ENCODE measurements at regions not wholly inside any gene's neighbourhood (a gene's known extent, or its start where the extent isn't known, plus 50 kb on each side); places are given as distances from the start of the nearest gene placed in this dataset.

GRCh38 chr9:85278769-85279168 is 463.0 kb downstream of the AGTPBP1 start:
- Histone ChIP-seq H3K27ac (no peak overlapping the region), H3K9me3 (no peaks in the 10 kb centered on the region), H3K36me3 (no peaks in the 10 kb centered on the region), H3K27me3 (no peaks in the 10 kb centered on the region), H3K4me3 (no peak overlapping the region), H3K4me1 (no peaks in the 10 kb centered on the region)
- 70 to 90% (median 71%) methylated on average over 4 of the region's 4 CpGs for WGBS, 5 donors
- intact Hi-C loops (cut with DNase I; ENCODE audit: low total_unique reads), result no loop called here
- no peak for DNase-seq
- TF ChIP-seq EP300 (IDR thresholded peaks at IDR 0.05) (no peak), POLR2A (IDR thresholded peaks at IDR 0.05) (no peak), CTCF (IDR thresholded peaks at IDR 0.05) (no peak), POLR2AphosphoS5 (IDR thresholded peaks at IDR 0.05) (no peak)

GRCh38 chr9:85276741-85277140 is 465.0 kb downstream of the AGTPBP1 start:
- no peaks in the 10 kb centered on the region for H3K36me3 ChIP-seq
- H3K4me3 ChIP-seq, result no peak overlapping the region
- TF ChIP-seq POLR2A (IDR thresholded peaks at IDR 0.05) (no peak), CTCF (IDR thresholded peaks at IDR 0.05) (no peak), POLR2AphosphoS5 (IDR thresholded peaks at IDR 0.05) (no peak), EP300 (IDR thresholded peaks at IDR 0.05) (no peak)
- no peaks in the 10 kb centered on the region for H3K9me3 ChIP-seq
- no peaks in the 10 kb centered on the region for H3K4me1 ChIP-seq
- no peaks in the 10 kb centered on the region for H3K27me3 ChIP-seq
- WGBS, 5 donors, result 43 to 56% (median 56%) methylated on average over 4 of the region's 4 CpGs
- no peak overlapping the region for H3K27ac ChIP-seq
- intact Hi-C loops (cut with DNase I; ENCODE audit: low total_unique reads), result no loop called here
- no peak for DNase-seq

GRCh38 chr9:85269811-85270210 is 471.9 kb downstream of the AGTPBP1 start:
- H3K27ac ChIP-seq, result no peak overlapping the region
- DNase-seq, result no peak
- H3K27me3 ChIP-seq, result no peaks in the 10 kb centered on the region
- 81 to 85% (median 83%) methylated on average over 7 of the region's 7 CpGs for WGBS, 5 donors
- no peaks in the 10 kb centered on the region for H3K36me3 ChIP-seq
- intact Hi-C loops (cut with DNase I; ENCODE audit: low total_unique reads), result no loop called here
- H3K4me3 ChIP-seq, result no peak overlapping the region
- no peaks in the 10 kb centered on the region for H3K4me1 ChIP-seq
- no peaks in the 10 kb centered on the region for H3K9me3 ChIP-seq
- TF ChIP-seq POLR2A (IDR thresholded peaks at IDR 0.05), result no peak
- no peak for TF ChIP-seq EP300 (IDR thresholded peaks at IDR 0.05)
- TF ChIP-seq POLR2AphosphoS5 (IDR thresholded peaks at IDR 0.05), result no peak
- TF ChIP-seq CTCF (IDR thresholded peaks at IDR 0.05), result no peak

- DNase-seq, result peak in 1 of 2 donors; percentile 15
- intact Hi-C loops (cut with DNase I; ENCODE audit: low total_unique reads), result no loop called here
- Histone ChIP-seq H3K4me1 (no peaks in the 10 kb centered on the region), H3K27ac (no peak overlapping the region), H3K27me3 (no peaks in the 10 kb centered on the region), H3K36me3 (no peaks in the 10 kb centered on the region), H3K4me3 (no peak overlapping the region), H3K9me3 (no peaks in the 10 kb centered on the region)
- TF ChIP-seq CTCF (IDR thresholded peaks at IDR 0.05) (no peak), POLR2A (IDR thresholded peaks at IDR 0.05) (no peak), EP300 (IDR thresholded peaks at IDR 0.05) (no peak), POLR2AphosphoS5 (IDR thresholded peaks at IDR 0.05) (no peak)
- WGBS, 5 donors, result 29 to 63% (median 49%) methylated on average over 1 of the region's 1 CpG
Observed at GRCh38 chr9:85268131-85268530, 473.6 kb downstream of the AGTPBP1 start.
